OCI-LY3 (cell line): ENCODE measurements at regions not wholly inside any gene's neighbourhood (a gene's known extent, or its start where the extent isn't known, plus 50 kb on each side); places are given as distances from the start of the nearest gene placed in this dataset.

Experiments
- CTCF ChIP-seq: fragments of 200-600, 300-600 bp; sonication (generic); IDR thresholded peaks from 2 replicates; pipeline ENCODE4 v1.5.1; 2014; ENCODE audit warnings: antibody characterized with exemption, low read length, low read depth
- EZH2phosphoT487 ChIP-seq: fragments of 200-600 bp; shearing (Covaris generic); IDR thresholded peaks from 2 replicates; pipeline ENCODE4 v1.6.1; 2018; ENCODE audit warnings: antibody characterized with exemption, mixed run types, low read depth

GRCh38 chr3:18201315-18201714, 223.8 kb downstream of the SATB1 start:
- TF ChIP-seq CTCF (no peak), EZH2phosphoT487 (no peak)
